ENCODE measurements at regions not wholly inside any gene's neighbourhood (a gene's known extent, or its start where the extent isn't known, plus 50 kb on each side); places are given as distances from the start of the nearest gene placed in this dataset.
"Not testable (repeated sequence)": the region's sequence is repeated elsewhere in the genome, so short reads cannot be mapped to it uniquely, and the experiment has no call there.

GRCh38 chr6:103113416-103113815 is 1719.9 kb downstream of the GRIK2 start:
- DNase-seq, result no peak

DNA sequence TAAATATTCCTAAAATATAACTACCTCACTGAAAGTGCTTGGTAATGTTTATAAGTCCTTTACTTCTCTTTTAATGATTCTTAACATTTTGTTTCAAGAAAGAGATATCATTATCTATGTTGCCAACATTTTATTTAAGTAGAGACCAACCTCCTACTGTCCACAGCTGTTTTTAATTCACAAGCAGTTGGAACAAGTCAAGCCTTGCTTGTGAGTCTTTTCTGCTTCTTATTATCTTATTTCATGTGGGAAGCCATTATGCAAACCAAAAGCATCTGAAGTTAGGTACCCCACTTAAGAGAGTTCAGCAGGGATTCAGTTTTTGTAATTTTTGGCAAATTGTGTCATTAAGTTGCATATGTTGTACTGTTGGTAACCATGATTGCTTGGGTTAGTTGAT is 1714.5 kb downstream of the GRIK2 start:
- DNase-seq, result no peak

DNA sequence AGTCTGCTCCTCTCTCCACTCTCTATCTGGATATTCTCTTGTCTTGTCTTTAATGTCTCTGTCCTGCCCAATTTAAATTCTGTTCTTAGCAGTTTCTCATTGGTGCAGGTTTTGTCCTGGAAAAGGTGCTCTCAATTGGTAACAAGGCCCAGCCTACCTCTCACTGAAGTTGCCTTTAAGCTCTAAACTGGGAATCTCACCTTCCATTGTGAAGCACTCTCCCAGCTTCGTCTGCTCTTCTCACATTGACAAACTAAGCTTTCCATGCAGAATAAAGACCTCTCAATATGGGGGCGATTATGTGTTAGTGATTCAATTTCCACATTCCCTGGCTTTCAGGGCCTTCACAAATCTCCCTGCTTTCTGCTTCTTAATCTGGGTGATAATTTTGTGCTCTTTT is 1712.2 kb downstream of the GRIK2 start:
- no peak for DNase-seq

DNA sequence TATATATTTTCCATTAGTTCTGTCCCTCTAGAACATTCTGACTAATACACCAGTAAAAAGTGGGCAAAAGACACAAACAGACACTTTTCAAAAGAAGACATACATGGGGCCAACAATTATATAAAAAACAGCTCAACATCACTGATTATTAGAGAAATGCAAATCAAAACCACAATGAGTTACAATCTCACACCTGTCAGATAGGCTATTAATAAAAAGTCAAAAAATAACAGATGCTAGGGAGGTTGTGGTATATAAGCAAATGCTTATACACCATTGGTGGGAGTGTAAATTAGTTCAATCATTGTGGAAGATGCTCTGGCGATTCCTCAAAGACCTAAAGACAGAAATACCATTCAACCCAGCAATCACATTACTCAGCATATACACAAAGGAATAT is 1707.8 kb downstream of the GRIK2 start:
- no peak for DNase-seq

GRCh38 chr6:103092414-103092813 is 1698.9 kb downstream of the GRIK2 start:
- DNase-seq, result not testable (repeated sequence)

GRCh38 chr6:103085801-103086200 is 1692.3 kb downstream of the GRIK2 start:
- no peak for DNase-seq

GRCh38 chr6:103081876-103082630 is 1688.5 kb downstream of the GRIK2 start:
- DNase-seq, result no peak

- no peak for DNase-seq
Measured at GRCh38 chr6:103081126-103081525, 1687.6 kb downstream of the GRIK2 start.

GRCh38 chr6:103080497-103080896 is 1687.0 kb downstream of the GRIK2 start:
- no peak for DNase-seq

- DNase-seq, result no peak
Measured at GRCh38 chr6:103079867-103080266, 1686.4 kb downstream of the GRIK2 start.

DNA sequence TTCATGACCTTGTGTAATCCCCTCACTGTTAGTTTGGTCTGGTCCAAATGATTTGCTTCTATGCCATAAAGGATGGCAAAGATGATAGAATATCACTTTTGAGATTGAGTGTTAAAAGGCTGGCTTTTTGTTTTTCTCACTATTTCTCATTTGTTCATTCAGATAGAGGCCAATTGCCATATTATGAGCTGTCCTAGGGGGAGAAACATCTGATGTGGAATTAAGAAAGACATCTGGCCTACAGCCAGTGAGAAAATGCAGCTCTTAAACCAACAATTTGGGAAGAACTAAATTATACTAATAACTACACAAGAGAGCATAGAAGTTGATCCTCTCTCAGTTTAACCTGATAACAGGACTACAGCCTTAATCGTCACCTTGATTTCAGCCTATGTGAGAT is 1668.6 kb downstream of the GRIK2 start:
- DNase-seq, result no peak

- DNase-seq, result no peak
Measured at GRCh38 chr6:103047567-103047966, 1654.1 kb downstream of the GRIK2 start.

GRCh38 chr6:103042336-103042735 is 1648.8 kb downstream of the GRIK2 start:
- DNase-seq, result no peak

GRCh38 chr6:103036846-103037245 is 1643.3 kb downstream of the GRIK2 start:
- DNase-seq, result no peak

GRCh38 chr6:103027271-103027931 is 1633.9 kb downstream of the GRIK2 start:
- DNase-seq, result no peak

GRCh38 chr6:103018426-103018825 is 1624.9 kb downstream of the GRIK2 start:
- DNase-seq, result no peak

DNA sequence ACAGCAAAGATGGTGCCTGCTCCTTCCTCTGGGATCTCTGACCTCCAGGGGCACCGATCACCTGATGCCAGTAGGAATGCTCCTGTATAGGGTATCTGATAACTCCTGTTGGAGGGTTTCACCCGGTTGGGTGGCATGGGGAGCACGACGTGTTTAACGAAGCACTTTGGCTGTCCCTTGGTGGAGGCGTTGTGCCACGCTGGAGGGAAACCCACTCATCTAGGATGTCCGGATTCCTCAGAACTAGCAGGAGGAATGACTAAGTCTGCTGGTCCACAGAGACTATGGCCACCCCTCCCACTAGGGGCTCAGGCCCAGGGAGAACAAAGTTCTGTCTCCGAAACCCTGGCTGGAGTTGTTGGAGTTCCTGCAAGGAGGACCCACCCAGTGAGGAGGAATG is 1624.4 kb downstream of the GRIK2 start:
- no peak for DNase-seq

DNA sequence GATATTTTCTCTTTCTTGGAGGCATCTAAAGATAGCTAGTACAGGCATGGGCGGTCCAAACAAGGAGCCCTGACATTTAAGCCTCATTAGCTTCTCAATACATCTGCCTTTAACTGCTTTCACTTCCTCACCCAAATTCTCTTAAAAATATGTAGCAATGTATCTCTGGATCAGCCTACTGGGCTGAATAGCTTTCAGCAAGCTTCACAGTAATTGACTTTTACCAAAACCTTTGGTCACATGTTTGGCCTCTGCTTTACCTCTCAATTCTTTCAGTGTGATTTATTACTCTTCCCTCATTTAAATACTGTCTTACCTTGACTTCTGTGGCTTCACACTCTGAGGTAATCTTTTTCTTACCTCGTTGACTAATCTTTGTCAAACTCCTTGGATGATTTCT is 1618.1 kb downstream of the GRIK2 start:
- no peak for DNase-seq

DNA sequence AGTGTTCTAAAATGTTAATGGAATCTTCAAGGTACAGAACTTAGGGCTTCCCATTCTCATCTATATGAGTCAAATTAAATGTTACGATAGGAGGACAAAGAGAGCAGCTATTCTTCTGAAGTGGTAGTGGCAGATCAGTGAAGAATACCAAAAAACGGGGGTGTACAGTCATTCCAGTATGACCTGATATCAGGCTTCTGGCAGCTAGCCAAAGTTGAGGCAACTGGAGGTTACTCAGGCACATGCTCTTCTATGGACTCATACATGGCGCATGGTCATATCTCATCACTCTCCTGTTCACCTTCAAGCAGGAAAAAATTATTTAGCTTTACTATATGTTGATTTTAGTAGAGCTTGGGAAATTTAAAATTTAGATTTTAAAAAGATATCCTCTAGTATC is 1608.8 kb downstream of the GRIK2 start:
- DNase-seq, result no peak

- no peak for DNase-seq
Measured at GRCh38 chr6:103001724-103002123, 1608.2 kb downstream of the GRIK2 start.

GRCh38 chr6:103000688-103001087 is 1607.2 kb downstream of the GRIK2 start:
- DNase-seq, result no peak

- no peak for DNase-seq
Measured at GRCh38 chr6:102995491-102995890, 1602.0 kb downstream of the GRIK2 start.

DNA sequence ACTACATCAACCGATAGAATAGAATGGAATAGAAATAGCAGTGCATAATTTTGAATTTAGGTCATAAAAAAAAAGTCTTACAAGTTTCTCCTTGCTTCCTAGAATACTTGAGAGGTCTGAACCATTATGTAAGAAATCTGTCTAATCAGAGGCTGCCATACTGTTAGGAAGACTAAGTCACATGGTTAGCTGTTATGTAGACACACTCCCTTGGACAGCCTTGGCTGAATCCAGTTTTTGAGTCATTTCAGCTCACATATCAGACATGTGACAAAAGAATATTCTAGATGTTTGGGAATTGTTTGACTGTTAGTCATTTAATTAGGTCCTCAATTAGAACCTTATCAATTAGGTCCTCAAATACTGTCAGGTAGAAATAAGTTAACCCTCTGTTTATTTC is 1601.4 kb downstream of the GRIK2 start:
- no peak for DNase-seq

- DNase-seq, result no peak
Measured at GRCh38 chr6:102986086-102986485, 1592.6 kb downstream of the GRIK2 start.

- DNase-seq, result no peak
Measured at GRCh38 chr6:102984357-102984756, 1590.8 kb downstream of the GRIK2 start.

Measured in midbrain (tissue), 1 donor.